Retina (tissue), 1 donor: ENCODE measurements at regions not wholly inside any gene's neighbourhood (a gene's known extent, or its start where the extent isn't known, plus 50 kb on each side); places are given as distances from the start of the nearest gene placed in this dataset.
A peak's percentile ranks its signal among the peaks of the same experiment; 100 is the strongest.
"Not testable (repeated sequence)": the region's sequence is repeated elsewhere in the genome, so short reads cannot be mapped to it uniquely, and the experiment has no call there.

Source experiments
- DNase-seq: peaks from one replicate; pipeline ENCODE4 v3.0.0-alpha.2; 2016

DNA sequence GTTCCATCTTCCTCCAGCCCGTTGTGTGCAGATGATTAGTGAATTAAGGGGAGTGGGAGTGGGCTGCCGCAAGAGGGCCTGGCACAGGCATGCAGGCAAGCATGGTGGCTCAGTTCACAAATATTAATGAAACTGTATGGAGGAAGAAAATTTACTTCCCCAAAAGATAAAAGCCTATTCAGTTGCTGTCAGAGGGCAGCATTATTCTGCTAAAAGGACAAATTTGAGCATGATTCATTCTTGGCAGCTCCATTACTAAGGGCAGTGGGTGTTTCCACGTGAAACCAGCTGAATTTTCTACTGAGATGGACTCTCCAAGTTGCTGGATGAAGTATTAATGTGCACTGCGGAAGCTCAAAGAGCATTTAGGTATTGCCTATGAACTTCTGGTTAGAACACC lies 90.9 kb upstream of the WDR11 start:
- no peak for DNase-seq

- DNase-seq = no peak
Measured at GRCh38 chr10:120761951-120762350, 89.2 kb upstream of the WDR11 start.

DNA sequence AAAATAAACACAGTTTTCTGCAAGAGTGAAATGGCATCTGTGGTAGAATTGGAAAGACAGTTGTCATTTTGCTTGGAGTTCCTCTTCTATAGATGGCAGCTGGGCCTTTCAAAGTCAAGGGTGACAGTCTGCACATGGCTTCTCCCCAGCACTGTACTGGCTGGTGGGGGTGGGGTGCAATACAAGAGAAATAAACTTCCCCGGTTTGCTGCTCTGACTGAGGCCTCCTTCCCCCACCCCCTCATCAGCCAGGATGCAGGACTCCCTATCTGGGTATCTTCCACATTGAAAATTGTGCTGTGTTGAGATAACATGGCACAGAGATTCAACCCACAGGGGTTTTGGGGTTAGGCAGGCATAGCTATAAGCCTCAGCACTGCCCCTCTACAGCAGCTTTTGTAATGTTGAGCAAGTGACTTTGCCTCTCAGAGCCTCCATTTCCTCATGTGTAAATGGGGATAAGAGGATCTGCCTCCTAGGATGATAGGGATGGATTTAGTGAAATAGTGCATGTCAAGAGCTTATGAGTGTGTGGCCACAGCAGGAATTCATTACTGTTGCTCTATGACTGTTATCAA lies 85.8 kb upstream of the WDR11 start:
- no peak for DNase-seq

DNA sequence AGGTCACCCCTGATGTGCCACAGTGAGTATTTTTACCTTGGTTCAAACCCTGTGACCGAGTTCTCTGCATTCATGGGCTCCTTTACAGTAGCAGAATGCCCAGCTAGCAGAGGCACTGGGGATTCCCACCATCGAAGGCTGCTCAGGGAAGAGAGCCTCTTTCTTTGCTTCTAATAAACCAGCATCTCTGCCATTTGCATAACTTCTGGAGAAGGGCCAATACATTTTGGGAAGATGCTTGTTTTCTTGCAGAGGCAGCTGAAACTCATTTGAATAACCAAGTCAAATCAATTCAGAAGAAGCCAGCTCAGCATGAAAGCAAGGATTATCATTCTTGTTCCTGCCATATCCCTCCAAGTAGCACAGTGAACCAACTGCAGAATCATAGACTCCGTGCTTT lies 82.9 kb upstream of the WDR11 start:
- DNase-seq = no peak

GRCh38 chr10:120770496-120770895 lies 80.7 kb upstream of the WDR11 start:
- DNase-seq = no peak

DNA sequence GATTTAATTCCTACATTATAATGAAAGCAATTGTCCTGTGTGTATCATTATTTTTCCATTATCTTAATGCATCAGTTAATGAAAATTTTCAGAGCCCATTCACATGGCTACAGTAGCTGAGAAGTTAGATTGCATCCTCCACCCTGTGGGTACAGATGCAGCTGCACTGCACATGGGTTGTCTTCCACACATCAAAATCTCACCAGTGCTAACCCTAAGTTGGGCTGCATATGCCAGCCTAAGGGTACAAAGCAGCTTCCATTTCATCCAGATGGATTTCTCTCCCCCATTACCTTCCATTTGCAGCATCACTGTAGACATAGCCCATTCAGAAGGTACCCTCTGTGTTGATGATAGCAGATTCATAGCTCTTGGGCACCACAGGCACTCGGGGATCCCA lies 74.7 kb upstream of the WDR11 start:
- DNase-seq = no peak

DNA sequence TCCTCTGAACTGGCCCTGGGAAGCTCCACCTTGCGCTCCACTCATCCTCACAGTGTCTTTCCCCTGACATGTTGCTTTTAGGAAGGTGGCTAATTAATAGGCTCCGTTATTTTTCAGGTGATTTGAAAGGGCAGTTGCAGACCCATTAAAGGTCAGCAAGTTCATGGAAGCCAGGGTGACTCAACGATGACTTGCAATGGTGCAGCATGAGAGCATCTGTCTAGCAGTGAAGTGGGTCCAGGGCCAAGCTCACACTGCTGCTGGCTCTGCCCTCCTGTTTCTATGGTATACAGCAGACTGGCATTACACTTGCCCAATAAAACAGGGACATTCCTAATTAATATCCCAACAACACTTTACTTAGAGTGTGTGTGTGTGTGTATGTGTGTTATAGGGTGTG lies 68.8 kb upstream of the WDR11 start:
- no peak for DNase-seq

GRCh38 chr10:120783098-120783497 lies 68.1 kb upstream of the WDR11 start:
- DNase-seq = no peak

- no peak for DNase-seq
Measured at GRCh38 chr10:120783867-120784266, 67.3 kb upstream of the WDR11 start.

- DNase-seq = peak; percentile 46
Measured at GRCh38 chr10:120788771-120789170, 62.4 kb upstream of the WDR11 start.

- DNase-seq = peak; percentile 35
Measured at GRCh38 chr10:120789303-120790203, 61.6 kb upstream of the WDR11 start.

DNA sequence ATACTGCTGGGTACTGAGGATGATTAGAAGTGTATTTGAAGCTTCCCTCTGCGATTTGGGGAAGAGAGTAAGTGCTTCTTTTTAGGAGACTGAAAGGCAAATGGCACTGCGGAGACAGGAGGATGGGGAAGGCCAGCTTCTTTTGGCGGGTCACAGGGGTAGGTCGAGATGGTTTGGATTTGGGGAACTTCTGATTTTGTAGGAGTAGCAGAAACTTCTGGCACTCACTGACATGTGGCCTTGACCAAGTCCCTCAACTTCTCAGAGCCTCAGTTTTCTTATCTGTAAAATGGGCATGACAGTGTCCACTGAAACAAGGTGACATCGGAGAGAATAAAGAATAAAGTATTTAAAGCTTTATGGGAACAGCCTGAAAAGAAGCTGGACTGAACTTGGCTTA lies 59.8 kb upstream of the WDR11 start:
- no peak for DNase-seq

- no peak for DNase-seq
Measured at GRCh38 chr10:120793088-120793487, 58.1 kb upstream of the WDR11 start.

DNA sequence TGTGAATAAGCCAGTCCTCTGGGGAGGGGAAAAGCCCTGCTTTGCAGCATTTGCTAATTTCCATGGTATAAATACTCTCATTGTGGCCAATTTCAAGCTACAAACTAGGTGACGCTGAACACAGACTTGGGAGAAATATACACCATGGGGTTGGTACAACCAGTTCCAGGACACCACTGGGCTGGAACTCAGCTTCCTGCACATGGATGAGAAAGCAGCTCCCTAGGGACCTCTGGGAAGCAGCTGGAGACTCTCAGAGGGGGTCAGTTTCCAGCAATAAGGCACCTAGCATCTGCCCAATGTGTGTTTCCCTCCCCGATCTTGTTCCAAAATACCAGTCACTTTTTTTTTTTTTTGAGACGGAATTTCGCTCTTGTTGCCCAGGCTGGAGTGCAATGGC lies 56.8 kb upstream of the WDR11 start:
- DNase-seq = no peak

DNA sequence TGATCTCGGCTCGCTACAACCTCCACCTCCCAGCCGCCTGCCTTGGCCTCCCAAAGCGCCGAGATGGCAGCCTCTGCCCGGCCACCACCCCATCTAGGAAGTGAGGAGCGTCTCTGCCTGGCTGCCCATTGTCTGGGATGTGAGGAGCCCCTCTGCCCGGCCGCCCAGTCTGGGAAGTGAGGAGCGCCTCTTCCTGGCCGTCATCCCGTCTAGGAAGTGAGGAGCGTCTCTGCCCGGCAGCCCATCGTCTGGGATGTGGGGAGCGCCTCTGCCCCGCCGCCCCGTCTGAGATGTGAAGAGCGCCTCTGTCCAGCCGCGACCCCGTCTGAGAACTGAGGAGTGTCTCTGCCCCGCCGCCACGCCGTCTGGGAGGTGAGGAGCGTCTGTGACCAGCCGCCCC lies 52.9 kb upstream of the WDR11 start:
- DNase-seq = not testable (repeated sequence)

DNA sequence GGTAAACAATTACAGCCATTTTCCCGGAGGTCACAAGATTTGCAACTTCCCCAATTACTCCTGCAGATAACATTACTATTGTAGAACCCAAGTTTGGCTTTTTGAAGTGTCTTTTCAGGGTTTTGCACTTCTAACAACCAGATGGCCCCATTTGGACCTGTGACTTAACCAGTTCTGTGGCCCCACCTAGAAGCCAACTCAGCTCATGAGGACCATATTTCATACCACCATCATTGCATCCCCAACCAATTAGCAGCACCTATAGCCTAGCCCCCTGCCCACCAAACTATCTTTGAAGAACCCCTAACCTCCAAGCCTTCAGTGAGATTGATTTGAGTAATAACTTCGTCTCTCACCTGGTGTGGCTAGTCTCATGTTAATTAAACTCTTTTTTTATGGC lies 51.3 kb upstream of the WDR11 start:
- DNase-seq = no peak

DNA sequence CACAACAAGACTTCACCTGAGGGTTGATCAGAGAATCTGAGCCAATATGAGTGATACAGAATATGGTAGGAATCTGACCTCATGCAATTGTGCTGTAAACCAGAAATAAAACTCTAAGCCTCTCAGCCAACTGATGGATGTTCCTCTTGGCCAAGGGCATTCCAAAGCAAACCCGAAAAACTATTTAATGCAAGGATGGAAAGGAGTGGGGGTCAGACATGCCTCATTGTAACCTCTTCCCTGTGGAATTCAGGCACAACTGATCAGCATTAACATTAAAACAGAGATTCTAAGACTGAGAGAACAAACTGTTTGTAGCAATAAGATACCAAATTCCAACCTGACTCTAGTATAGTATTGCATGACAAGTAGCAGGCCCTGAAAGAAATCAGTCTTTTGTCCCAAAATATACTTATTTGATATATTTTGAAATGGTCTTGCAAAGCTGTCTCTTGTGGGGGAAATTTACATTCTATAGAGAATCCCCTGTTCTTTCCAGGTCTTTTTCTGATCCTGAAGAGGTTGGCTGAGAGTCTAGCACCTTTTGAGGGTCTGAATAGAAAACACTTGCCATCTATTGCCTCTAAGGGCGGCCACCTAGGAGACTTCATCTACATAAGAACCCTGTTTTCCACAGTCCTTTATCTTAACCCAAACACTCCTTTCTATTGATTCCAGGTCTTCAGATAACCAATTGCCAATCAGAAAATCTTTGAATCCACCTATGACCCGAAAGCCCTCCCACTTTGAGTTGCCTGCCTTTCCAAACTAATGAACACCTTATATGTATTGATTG lies 50.4 kb upstream of the WDR11 start:
- DNase-seq = no peak
